Heart left ventricle (tissue), 13 donors: ENCODE measurements at regions not wholly inside any gene's neighbourhood (a gene's known extent, or its start where the extent isn't known, plus 50 kb on each side); places are given as distances from the start of the nearest gene placed in this dataset.

Source experiments
- CTCF ChIP-seq, 12 donors: fragments of 200-600 bp; sonication (generic) in 4 of 12; IDR thresholded peaks; one replicate each; pipeline versions ENCODE4 v1.5.0 to v1.8.0; 2018 to 2022; ENCODE audit warnings: antibody characterized with exemption in 12 of 12, mild to moderate bottlenecking in 5 of 12
- POLR2A ChIP-seq, 2 donors: fragments of 450-650 bp; IDR thresholded peaks; one replicate each; pipeline ENCODE4 v1.6.1; 2017; ENCODE audit warnings: antibody characterized with exemption in 2 of 2, mild to moderate bottlenecking in 2 of 2, moderate library complexity in 2 of 2
- donor health status: ischemic (EF 13 %, LVEDD 7.1; RV severe dilation, severe dysfunction).
- donor health status: DM: no; HTN: yes; CAD: no.
- donor health status: DM: no; HTN: no; CAD: no.
- donor health status: ischemic (EF 25% LVEDD 6.9; RV normal size, moderate dysfunction).
- donor health status: ischemic (EF 25% LVEDD 5.7; RV mildly dilated, moderate dysfunction).
- donor health status: ischemic (EF 35%, LVEDD 5.7; RV mildly dilated, moderate dysfunction).
- donor health status: nonischemic (EF 11% LVEDD 7.7; RV severe dilation, severe dysfunction).
- donor health status: DM: yes; HTN: yes; CAD: no.
- donor health status: PGD.
- donor health status: ischemic (EF 29% LVEDD 5.4; RV normal size, mild dysfunction).
- donor health status: nonischemic (EF 23%, LVEDD 6.1; RV moderate dilation, normal function).

DNA sequence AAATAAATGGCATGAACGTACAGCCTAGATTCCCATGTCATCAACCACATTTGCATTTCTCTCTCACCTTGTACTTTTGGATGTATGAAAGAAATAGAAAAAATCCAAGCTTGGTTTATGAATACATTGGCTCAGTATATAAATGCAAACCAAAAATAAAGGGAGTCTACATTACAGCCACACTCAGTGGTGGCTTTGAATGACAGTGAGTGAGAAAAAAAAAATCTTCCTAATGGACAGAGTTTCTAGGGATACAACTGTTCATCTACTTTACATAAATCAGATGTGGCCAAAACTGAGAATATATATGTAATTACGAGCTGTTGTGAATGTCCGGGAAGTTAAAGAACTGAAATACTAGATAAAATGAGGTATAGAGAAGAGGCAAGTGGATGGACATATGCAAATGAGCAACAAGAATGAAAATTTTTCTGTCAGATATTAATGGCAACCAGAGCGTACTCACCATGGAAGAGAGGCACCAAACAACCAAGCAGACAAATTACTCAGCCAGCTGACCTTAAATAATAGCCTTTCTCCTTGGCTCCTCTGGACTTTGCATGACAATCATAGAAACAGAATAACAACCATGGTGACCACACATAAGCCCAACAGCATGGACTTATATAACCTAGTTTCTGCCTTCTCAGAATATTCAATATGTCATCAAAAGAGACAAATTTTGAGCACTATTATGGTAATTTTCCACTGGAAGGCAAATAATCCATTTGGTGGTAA lies 1305.8 kb downstream of the OTOL1 start:
- TF ChIP-seq CTCF (IDR thresholded peaks at IDR 0.05): no peak
- TF ChIP-seq POLR2A (IDR thresholded peaks at IDR 0.05): no peak
